ENCODE measurements at regions not wholly inside any gene's neighbourhood (a gene's known extent, or its start where the extent isn't known, plus 50 kb on each side); places are given as distances from the start of the nearest gene placed in this dataset.

- DNase-seq (ENCODE audit: insufficient read length, low spot score) (no peak), FAIRE-seq (no peak)
- TF ChIP-seq TAF1 (IDR thresholded peaks at IDR 0.05; ENCODE audit: low read depth, low read length) (no peak), PAX5 (IDR thresholded peaks at IDR 0.05; ENCODE audit: insufficient read depth, low read length, severe bottlenecking) (no peak), POLR2AphosphoS5 (IDR thresholded peaks at IDR 0.05; ENCODE audit: low read depth, low read length) (no peak), SPI1 (IDR thresholded peaks at IDR 0.05; ENCODE audit: low read depth, low read length) (no peak), POLR2A (IDR thresholded peaks at IDR 0.05; ENCODE audit: low read depth, low read length) (no peak), POU2F2 (IDR thresholded peaks at IDR 0.05; ENCODE audit: low read depth, low read length) (no peak)
Measured at GRCh38 chr3:159789742-159790635, 198.6 kb upstream of the IL12A start.

GRCh38 chr3:159791336-159791735, 197.3 kb upstream of the IL12A start:
- TF ChIP-seq SPI1 (IDR thresholded peaks at IDR 0.05; ENCODE audit: low read depth, low read length) (no peak), POLR2A (IDR thresholded peaks at IDR 0.05; ENCODE audit: low read depth, low read length) (no peak), POU2F2 (IDR thresholded peaks at IDR 0.05; ENCODE audit: low read depth, low read length) (no peak), PAX5 (IDR thresholded peaks at IDR 0.05; ENCODE audit: insufficient read depth, low read length, severe bottlenecking) (no peak), TAF1 (IDR thresholded peaks at IDR 0.05; ENCODE audit: low read depth, low read length) (no peak), POLR2AphosphoS5 (IDR thresholded peaks at IDR 0.05; ENCODE audit: low read depth, low read length) (no peak)
- no peak for FAIRE-seq
- DNase-seq (ENCODE audit: insufficient read length, low spot score), result no peak

- TF ChIP-seq PAX5 (IDR thresholded peaks at IDR 0.05; ENCODE audit: insufficient read depth, low read length, severe bottlenecking) (no peak), POLR2AphosphoS5 (IDR thresholded peaks at IDR 0.05; ENCODE audit: low read depth, low read length) (no peak), SPI1 (IDR thresholded peaks at IDR 0.05; ENCODE audit: low read depth, low read length) (no peak), POU2F2 (IDR thresholded peaks at IDR 0.05; ENCODE audit: low read depth, low read length) (no peak), TAF1 (IDR thresholded peaks at IDR 0.05; ENCODE audit: low read depth, low read length) (no peak), POLR2A (IDR thresholded peaks at IDR 0.05; ENCODE audit: low read depth, low read length) (no peak)
- DNase-seq (ENCODE audit: insufficient read length, low spot score) (no peak), FAIRE-seq (no peak)
Measured at GRCh38 chr3:159792070-159792469, 196.6 kb upstream of the IL12A start.

- FAIRE-seq (no peak), DNase-seq (ENCODE audit: insufficient read length, low spot score) (no peak)
- TF ChIP-seq POU2F2 (IDR thresholded peaks at IDR 0.05; ENCODE audit: low read depth, low read length), result no peak
- TF ChIP-seq POLR2A (IDR thresholded peaks at IDR 0.05; ENCODE audit: low read depth, low read length), result no peak
- TF ChIP-seq TAF1 (IDR thresholded peaks at IDR 0.05; ENCODE audit: low read depth, low read length), result no peak
- no peak for TF ChIP-seq POLR2AphosphoS5 (IDR thresholded peaks at IDR 0.05; ENCODE audit: low read depth, low read length)
- no peak for TF ChIP-seq SPI1 (IDR thresholded peaks at IDR 0.05; ENCODE audit: low read depth, low read length)
- no peak for TF ChIP-seq PAX5 (IDR thresholded peaks at IDR 0.05; ENCODE audit: insufficient read depth, low read length, severe bottlenecking)
Measured at GRCh38 chr3:159795042-159795441, 193.6 kb upstream of the IL12A start.

GRCh38 chr3:159795681-159796175, 192.9 kb upstream of the IL12A start:
- FAIRE-seq (no peak), DNase-seq (ENCODE audit: insufficient read length, low spot score) (no peak)
- TF ChIP-seq POU2F2 (IDR thresholded peaks at IDR 0.05; ENCODE audit: low read depth, low read length) (no peak), POLR2AphosphoS5 (IDR thresholded peaks at IDR 0.05; ENCODE audit: low read depth, low read length) (no peak), PAX5 (IDR thresholded peaks at IDR 0.05; ENCODE audit: insufficient read depth, low read length, severe bottlenecking) (no peak), SPI1 (IDR thresholded peaks at IDR 0.05; ENCODE audit: low read depth, low read length) (no peak), POLR2A (IDR thresholded peaks at IDR 0.05; ENCODE audit: low read depth, low read length) (no peak), TAF1 (IDR thresholded peaks at IDR 0.05; ENCODE audit: low read depth, low read length) (no peak)

GRCh38 chr3:159796226-159796625, 192.4 kb upstream of the IL12A start:
- TF ChIP-seq TAF1 (IDR thresholded peaks at IDR 0.05; ENCODE audit: low read depth, low read length) (no peak), POU2F2 (IDR thresholded peaks at IDR 0.05; ENCODE audit: low read depth, low read length) (no peak), PAX5 (IDR thresholded peaks at IDR 0.05; ENCODE audit: insufficient read depth, low read length, severe bottlenecking) (no peak), POLR2AphosphoS5 (IDR thresholded peaks at IDR 0.05; ENCODE audit: low read depth, low read length) (no peak), SPI1 (IDR thresholded peaks at IDR 0.05; ENCODE audit: low read depth, low read length) (no peak), POLR2A (IDR thresholded peaks at IDR 0.05; ENCODE audit: low read depth, low read length) (no peak)
- FAIRE-seq, result no peak

GRCh38 chr3:159796744-159797143, 191.9 kb upstream of the IL12A start:
- DNase-seq (ENCODE audit: insufficient read length, low spot score), result no peak
- no peak for FAIRE-seq
- no peak for TF ChIP-seq POLR2A (IDR thresholded peaks at IDR 0.05; ENCODE audit: low read depth, low read length)
- no peak for TF ChIP-seq POU2F2 (IDR thresholded peaks at IDR 0.05; ENCODE audit: low read depth, low read length)
- TF ChIP-seq POLR2AphosphoS5 (IDR thresholded peaks at IDR 0.05; ENCODE audit: low read depth, low read length), result no peak
- no peak for TF ChIP-seq TAF1 (IDR thresholded peaks at IDR 0.05; ENCODE audit: low read depth, low read length)
- no peak for TF ChIP-seq PAX5 (IDR thresholded peaks at IDR 0.05; ENCODE audit: insufficient read depth, low read length, severe bottlenecking)
- TF ChIP-seq SPI1 (IDR thresholded peaks at IDR 0.05; ENCODE audit: low read depth, low read length), result no peak

More at GRCh38 chr3:159796226-159796625, 192.4 kb upstream of the IL12A start:
- DNase-seq (ENCODE audit: insufficient read length, low spot score), result no peak

- DNase-seq (ENCODE audit: insufficient read length, low spot score), result no peak
- TF ChIP-seq SPI1 (IDR thresholded peaks at IDR 0.05; ENCODE audit: low read depth, low read length), result no peak
- TF ChIP-seq POLR2AphosphoS5 (IDR thresholded peaks at IDR 0.05; ENCODE audit: low read depth, low read length), result no peak
- no peak for TF ChIP-seq POLR2A (IDR thresholded peaks at IDR 0.05; ENCODE audit: low read depth, low read length)
- no peak for TF ChIP-seq PAX5 (IDR thresholded peaks at IDR 0.05; ENCODE audit: insufficient read depth, low read length, severe bottlenecking)
- TF ChIP-seq POU2F2 (IDR thresholded peaks at IDR 0.05; ENCODE audit: low read depth, low read length), result no peak
- TF ChIP-seq TAF1 (IDR thresholded peaks at IDR 0.05; ENCODE audit: low read depth, low read length), result no peak
- FAIRE-seq, result no peak
Measured at GRCh38 chr3:159797771-159798170, 190.9 kb upstream of the IL12A start.

- no peak for FAIRE-seq
- DNase-seq (ENCODE audit: insufficient read length, low spot score), result no peak
- no peak for TF ChIP-seq PAX5 (IDR thresholded peaks at IDR 0.05; ENCODE audit: insufficient read depth, low read length, severe bottlenecking)
- TF ChIP-seq POU2F2 (IDR thresholded peaks at IDR 0.05; ENCODE audit: low read depth, low read length), result no peak
- no peak for TF ChIP-seq SPI1 (IDR thresholded peaks at IDR 0.05; ENCODE audit: low read depth, low read length)
- no peak for TF ChIP-seq TAF1 (IDR thresholded peaks at IDR 0.05; ENCODE audit: low read depth, low read length)
- TF ChIP-seq POLR2AphosphoS5 (IDR thresholded peaks at IDR 0.05; ENCODE audit: low read depth, low read length), result no peak
- TF ChIP-seq POLR2A (IDR thresholded peaks at IDR 0.05; ENCODE audit: low read depth, low read length), result no peak
Measured at GRCh38 chr3:159798951-159799350, 189.7 kb upstream of the IL12A start.
